ENCODE measurements at regions not wholly inside any gene's neighbourhood (a gene's known extent, or its start where the extent isn't known, plus 50 kb on each side); places are given as distances from the start of the nearest gene placed in this dataset.

DNA sequence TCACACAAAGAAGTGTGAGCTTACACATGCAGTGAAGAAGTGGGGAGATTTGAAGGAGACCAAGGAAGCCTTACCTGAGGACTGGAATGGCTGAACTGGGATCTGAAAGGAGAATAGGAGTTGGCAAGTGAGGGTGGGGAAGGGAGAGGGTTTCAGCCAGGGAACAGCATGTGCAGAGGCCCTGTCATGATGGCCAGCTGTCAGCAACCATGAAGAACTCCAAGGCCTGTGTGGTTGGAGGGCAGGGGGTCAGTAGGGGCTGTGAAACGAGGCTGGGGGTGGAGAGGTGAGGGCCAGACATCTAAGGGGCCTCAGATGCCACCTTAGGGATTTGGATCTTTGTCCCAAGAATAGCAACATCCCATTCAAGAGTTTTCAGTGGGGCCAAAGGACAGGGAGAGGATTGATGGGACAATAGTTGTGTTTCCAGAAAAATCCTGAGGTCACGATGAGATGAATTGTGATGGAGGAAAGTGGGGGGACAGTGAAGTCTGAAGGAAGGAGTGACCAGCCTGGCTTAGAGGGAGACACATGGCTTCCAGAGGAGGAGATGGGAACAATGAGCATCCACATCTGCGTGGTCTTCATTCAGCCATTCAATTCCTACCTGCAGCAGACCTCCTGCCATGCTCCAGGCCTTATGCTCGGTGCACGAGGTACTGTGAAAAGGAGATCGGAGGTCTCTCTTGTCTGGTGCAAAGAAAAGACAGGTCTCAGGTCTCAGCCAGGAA, 187.6 kb downstream of the MATN1 start:
- intact Hi-C loops (cut with DNase I; ENCODE audit: low total_unique reads): no loop called here
- H3K4me3 ChIP-seq: no peak overlapping the region
- TF ChIP-seq POLR2AphosphoS5 (IDR thresholded peaks at IDR 0.05): no peak
- no peak for TF ChIP-seq POLR2A (IDR thresholded peaks at IDR 0.05)
- TF ChIP-seq CTCF (IDR thresholded peaks at IDR 0.05 in 8 of 11, conservative IDR thresholded peaks at IDR 0.05 in 3 of 11): no peak
- no peaks in the 10 kb centered on the region for H3K9me3 ChIP-seq
- H3K36me3 ChIP-seq: no peaks in the 10 kb centered on the region
- no peak overlapping the region for H3K27ac ChIP-seq
- peaks cover 0 to 18% (median 0%) of the 10 kb centered on the region in 7 donors for H3K27me3 ChIP-seq (replicated peaks in 1 of 7)
- DNase-seq: peak; percentile 47
- WGBS, 5 donors: 52 to 71% (median 65%) methylated on average over 6 of the region's 6 CpGs
- H3K4me1 ChIP-seq: peaks cover 0 to 26% (median 4%) of the 10 kb centered on the region in 6 donors

DNA sequence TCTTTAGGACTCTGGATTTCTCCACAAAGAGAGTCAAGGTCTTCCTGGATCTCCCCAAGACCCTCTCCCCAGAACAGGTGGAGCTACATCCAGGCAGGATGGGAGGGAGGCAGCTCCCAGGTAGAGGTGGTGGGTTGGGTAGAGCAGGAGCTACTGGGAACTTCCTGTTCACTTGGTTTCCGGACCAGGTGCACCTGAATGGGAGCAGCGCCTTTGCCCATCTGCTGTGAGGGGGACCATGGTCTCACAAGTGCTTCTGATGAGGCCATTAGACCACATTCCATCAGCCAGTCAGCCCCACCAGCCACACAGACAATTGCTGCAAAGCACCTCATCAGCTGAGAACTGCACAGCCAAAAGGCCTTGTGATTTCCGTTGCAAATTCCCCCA, 188.8 kb downstream of the MATN1 start:
- intact Hi-C loops (cut with DNase I; ENCODE audit: low total_unique reads): no loop called here
- Histone ChIP-seq H3K36me3 (no peaks in the 10 kb centered on the region), H3K4me3 (no peak overlapping the region), H3K27ac (no peak overlapping the region), H3K4me1 (peaks cover 0 to 26% (median 4%) of the 10 kb centered on the region in 6 donors), H3K27me3 (replicated peaks in 1 of 7) (peaks cover 0 to 9% (median 0%) of the 10 kb centered on the region in 7 donors), H3K9me3 (no peaks in the 10 kb centered on the region)
- WGBS, 5 donors: 52 to 90% (median 56%) methylated on average over 2 to 3 of the region's 3 CpGs
- peak; percentile 18 for DNase-seq
- TF ChIP-seq POLR2A (IDR thresholded peaks at IDR 0.05) (no peak), CTCF (IDR thresholded peaks at IDR 0.05 in 8 of 11, conservative IDR thresholded peaks at IDR 0.05 in 3 of 11) (no peak), POLR2AphosphoS5 (IDR thresholded peaks at IDR 0.05) (no peak)

- peak; percentile 51 for DNase-seq
- WGBS, 5 donors: 61 to 78% (median 67%) methylated on average over 5 to 6 of the region's 6 CpGs
- peaks cover 0 to 9% (median 0%) of the 10 kb centered on the region in 7 donors for H3K27me3 ChIP-seq (replicated peaks in 1 of 7)
- no peak overlapping the region for H3K4me3 ChIP-seq
- no peak overlapping the region for H3K27ac ChIP-seq
- no peaks in the 10 kb centered on the region for H3K9me3 ChIP-seq
- intact Hi-C loops (cut with DNase I; ENCODE audit: low total_unique reads): no loop called here
- H3K4me1 ChIP-seq: peaks cover 0 to 25% (median 4%) of the 10 kb centered on the region in 6 donors
- H3K36me3 ChIP-seq: no peaks in the 10 kb centered on the region
- no peak for TF ChIP-seq CTCF (IDR thresholded peaks at IDR 0.05 in 8 of 11, conservative IDR thresholded peaks at IDR 0.05 in 3 of 11)
- no peak for TF ChIP-seq POLR2AphosphoS5 (IDR thresholded peaks at IDR 0.05)
- no peak for TF ChIP-seq POLR2A (IDR thresholded peaks at IDR 0.05)
Observed at GRCh38 chr1:30533796-30534550, 189.4 kb downstream of the MATN1 start.

- H3K4me3 ChIP-seq: no peak overlapping the region
- no peaks in the 10 kb centered on the region for H3K9me3 ChIP-seq
- TF ChIP-seq CTCF (IDR thresholded peaks at IDR 0.05 in 8 of 11, conservative IDR thresholded peaks at IDR 0.05 in 3 of 11) (no peak), POLR2AphosphoS5 (IDR thresholded peaks at IDR 0.05) (no peak), POLR2A (IDR thresholded peaks at IDR 0.05) (no peak)
- no peak overlapping the region for H3K27ac ChIP-seq
- no peak for DNase-seq
- H3K27me3 ChIP-seq (replicated peaks in 1 of 7): peaks cover 0 to 9% (median 0%) of the 10 kb centered on the region in 7 donors
- 57 to 75% (median 67%) methylated on average over 3 of the region's 3 CpGs for WGBS, 5 donors
- peaks cover 0 to 17% (median 3%) of the 10 kb centered on the region in 6 donors for H3K4me1 ChIP-seq
- no peaks in the 10 kb centered on the region for H3K36me3 ChIP-seq
- intact Hi-C loops (cut with DNase I; ENCODE audit: low total_unique reads): no loop called here
Observed at GRCh38 chr1:30533141-30533540, 190.2 kb downstream of the MATN1 start.

Data from spleen (tissue), 11 donors.